K562 (cell line): ENCODE measurements at regions not wholly inside any gene's neighbourhood (a gene's known extent, or its start where the extent isn't known, plus 50 kb on each side); places are given as distances from the start of the nearest gene placed in this dataset.

Source experiments
- CBX5 ChIP-seq: IDR thresholded peaks from 2 replicates; pipeline ENCODE4 v1.6.1; 2014; ENCODE audit warnings: low read depth, borderline replicate concordance
- JUNB ChIP-seq: fragments of 450-650 bp; formaldehyde crosslinking; conservative IDR thresholded peaks from 2 replicates; pipeline ENCODE4 v1.4.0; 2020; ENCODE audit warnings: mild to moderate bottlenecking
- KAT7 ChIP-seq: sonication (generic); formaldehyde crosslinking; IDR thresholded peaks from 2 replicates; pipeline ENCODE4 v1.8.0; 2022; ENCODE audit warnings: missing genetic modification reagents, mild to moderate bottlenecking, borderline replicate concordance
- POLR2AphosphoS5 ChIP-seq: IDR thresholded peaks from 2 replicates; pipeline ENCODE4 v1.6.1; 2011; ENCODE audit warnings: mild to moderate bottlenecking, low read depth, low read length, moderate library complexity; ENCODE audit not compliant: control insufficient read depth, insufficient read depth
- RAD21 ChIP-seq, 2 experiments: fragments of 250-450 bp in 1 of 2; fragments of 450-650 bp in 1 of 2; sonication (Bioruptor Pico) in 1 of 2; formaldehyde crosslinking in 1 of 2; IDR thresholded peaks in 1 of 2; conservative IDR thresholded peaks in 1 of 2; 2 replicates each; pipeline versions ENCODE4 v1.4.0 to v1.8.0; 2020 to 2022; ENCODE audit warnings: mild to moderate bottlenecking in 2 of 2, moderate library complexity in 1 of 2
- U2AF1 ChIP-seq: fragments of 200-400 bp; formaldehyde crosslinking; optimal IDR thresholded peaks from 2 replicates; pipeline ENCODE3; 2017; ENCODE audit warnings: mild to moderate bottlenecking, low read depth, low read length, moderate library complexity
- ZNF23 ChIP-seq: fragments of 250-450 bp; sonication (Bioruptor Pico); IDR thresholded peaks from 2 replicates; pipeline ENCODE4 v1.4.0; 2020; ENCODE audit warnings: mild to moderate bottlenecking
- TF ChIP-seq, protein P1 (sequence below), 3 experiments: IDR thresholded peaks in 2 of 3; conservative IDR thresholded peaks in 1 of 3; 2 replicates each; pipeline ENCODE4 v1.5.1; 2011 to 2012; ENCODE audit warnings: low read length in 3 of 3, mild to moderate bottlenecking in 3 of 3, control low read depth in 2 of 3, improper control_type of control experiment in 1 of 3, inconsistent platforms in 1 of 3, low read depth in 1 of 3, mixed read lengths in 1 of 3, moderate library complexity in 1 of 3; ENCODE audit not compliant: insufficient read depth in 2 of 3

DNA sequence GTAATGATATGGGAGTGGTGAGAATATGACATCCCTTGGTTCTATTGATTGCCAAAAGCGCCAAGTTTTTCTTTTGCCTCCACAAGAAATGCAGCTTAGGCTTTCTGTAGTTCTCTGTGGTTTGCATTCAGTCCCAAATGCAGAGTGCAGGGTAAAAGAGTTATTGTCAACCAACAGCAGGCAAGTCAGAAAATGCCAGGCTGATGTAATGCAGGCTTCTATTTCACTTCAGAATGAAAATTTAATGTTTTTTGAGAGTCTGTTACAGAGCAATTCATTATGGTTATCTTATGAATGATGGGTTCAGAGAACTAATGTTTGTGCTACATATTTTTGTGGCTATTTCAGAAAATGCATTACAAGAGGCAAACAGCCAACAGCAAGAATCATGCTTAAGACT, 293.5 kb downstream of the CENPW start:
- TF ChIP-seq JUNB (CRISPR knock-in tag) (no peak), CBX5 (no peak), POLR2AphosphoS5 (no peak), U2AF1 (no peak), RAD21 (CRISPR knock-in tag; conservative IDR thresholded peaks at IDR 0.05 in 1 of 2, IDR thresholded peaks at IDR 0.05 in 1 of 2) (no peak), ZNF23 (CRISPR knock-in tag) (no peak), KAT7 (CRISPR knock-in tag) (no peak)
- TF ChIP-seq, protein P1, sequence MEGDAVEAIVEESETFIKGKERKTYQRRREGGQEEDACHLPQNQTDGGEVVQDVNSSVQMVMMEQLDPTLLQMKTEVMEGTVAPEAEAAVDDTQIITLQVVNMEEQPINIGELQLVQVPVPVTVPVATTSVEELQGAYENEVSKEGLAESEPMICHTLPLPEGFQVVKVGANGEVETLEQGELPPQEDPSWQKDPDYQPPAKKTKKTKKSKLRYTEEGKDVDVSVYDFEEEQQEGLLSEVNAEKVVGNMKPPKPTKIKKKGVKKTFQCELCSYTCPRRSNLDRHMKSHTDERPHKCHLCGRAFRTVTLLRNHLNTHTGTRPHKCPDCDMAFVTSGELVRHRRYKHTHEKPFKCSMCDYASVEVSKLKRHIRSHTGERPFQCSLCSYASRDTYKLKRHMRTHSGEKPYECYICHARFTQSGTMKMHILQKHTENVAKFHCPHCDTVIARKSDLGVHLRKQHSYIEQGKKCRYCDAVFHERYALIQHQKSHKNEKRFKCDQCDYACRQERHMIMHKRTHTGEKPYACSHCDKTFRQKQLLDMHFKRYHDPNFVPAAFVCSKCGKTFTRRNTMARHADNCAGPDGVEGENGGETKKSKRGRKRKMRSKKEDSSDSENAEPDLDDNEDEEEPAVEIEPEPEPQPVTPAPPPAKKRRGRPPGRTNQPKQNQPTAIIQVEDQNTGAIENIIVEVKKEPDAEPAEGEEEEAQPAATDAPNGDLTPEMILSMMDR (IDR thresholded peaks at IDR 0.05 in 2 of 3, conservative IDR thresholded peaks at IDR 0.05 in 1 of 3; ENCODE audit: insufficient read depth in 2 of 3, low read depth in 1 of 3, low read length in 3 of 3), result no peak
